Esophagus muscularis mucosa (tissue), 4 donors: ENCODE measurements at regions not wholly inside any gene's neighbourhood (a gene's known extent, or its start where the extent isn't known, plus 50 kb on each side); places are given as distances from the start of the nearest gene placed in this dataset.

Source experiments
- EP300 ChIP-seq: sonication (generic); formaldehyde crosslinking; IDR thresholded peaks from one replicate; pipeline ENCODE4 v1.6.1; 2017; ENCODE audit warnings: antibody characterized with exemption
- POLR2A ChIP-seq: fragments of 450-650 bp; IDR thresholded peaks from one replicate; pipeline ENCODE4 v1.6.1; 2017; ENCODE audit warnings: antibody characterized with exemption, moderate library complexity, mild to moderate bottlenecking, low read depth
- POLR2AphosphoS5 ChIP-seq, 2 donors: sonication (generic); formaldehyde crosslinking; IDR thresholded peaks; one replicate each; pipeline ENCODE4 v1.6.1; 2017; ENCODE audit warnings: antibody characterized with exemption in 2 of 2
- TF ChIP-seq, protein P1 (sequence below), 3 experiments: fragments of 200-600 bp in 2 of 3; fragments of 450-650 bp in 1 of 3; sonication (generic) in 2 of 3; IDR thresholded peaks; one replicate each; pipeline ENCODE4 v1.5.1; 2017 to 2019; ENCODE audit warnings: antibody characterized with exemption in 3 of 3, mild to moderate bottlenecking in 2 of 3, moderate library complexity in 1 of 3

DNA sequence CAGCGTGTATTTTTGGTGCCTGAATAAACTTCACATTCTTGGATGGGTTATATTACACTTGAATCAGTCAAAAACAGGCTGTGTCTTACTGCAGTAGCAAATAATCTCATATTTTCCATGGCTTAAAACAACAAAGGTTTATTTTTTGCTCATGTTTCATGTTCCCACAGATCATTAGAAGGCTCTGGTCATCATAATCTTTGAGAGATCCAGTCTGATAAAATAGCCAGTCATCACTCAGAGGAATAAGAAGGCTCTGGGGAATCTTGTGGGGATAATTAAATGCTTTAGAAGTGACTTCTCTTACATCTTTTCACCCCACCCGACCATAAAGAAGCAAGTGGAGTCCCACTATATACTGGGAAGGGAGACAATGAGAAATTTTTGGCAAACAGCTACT, 417.7 kb downstream of the PSAT1 start:
- no peak for TF ChIP-seq POLR2A
- no peak for TF ChIP-seq EP300
- TF ChIP-seq, protein P1, sequence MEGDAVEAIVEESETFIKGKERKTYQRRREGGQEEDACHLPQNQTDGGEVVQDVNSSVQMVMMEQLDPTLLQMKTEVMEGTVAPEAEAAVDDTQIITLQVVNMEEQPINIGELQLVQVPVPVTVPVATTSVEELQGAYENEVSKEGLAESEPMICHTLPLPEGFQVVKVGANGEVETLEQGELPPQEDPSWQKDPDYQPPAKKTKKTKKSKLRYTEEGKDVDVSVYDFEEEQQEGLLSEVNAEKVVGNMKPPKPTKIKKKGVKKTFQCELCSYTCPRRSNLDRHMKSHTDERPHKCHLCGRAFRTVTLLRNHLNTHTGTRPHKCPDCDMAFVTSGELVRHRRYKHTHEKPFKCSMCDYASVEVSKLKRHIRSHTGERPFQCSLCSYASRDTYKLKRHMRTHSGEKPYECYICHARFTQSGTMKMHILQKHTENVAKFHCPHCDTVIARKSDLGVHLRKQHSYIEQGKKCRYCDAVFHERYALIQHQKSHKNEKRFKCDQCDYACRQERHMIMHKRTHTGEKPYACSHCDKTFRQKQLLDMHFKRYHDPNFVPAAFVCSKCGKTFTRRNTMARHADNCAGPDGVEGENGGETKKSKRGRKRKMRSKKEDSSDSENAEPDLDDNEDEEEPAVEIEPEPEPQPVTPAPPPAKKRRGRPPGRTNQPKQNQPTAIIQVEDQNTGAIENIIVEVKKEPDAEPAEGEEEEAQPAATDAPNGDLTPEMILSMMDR (IDR thresholded peaks at IDR 0.05), result no peak
- TF ChIP-seq POLR2AphosphoS5 (IDR thresholded peaks at IDR 0.05), result no peak
